ENCODE measurements at regions not wholly inside any gene's neighbourhood (a gene's known extent, or its start where the extent isn't known, plus 50 kb on each side); places are given as distances from the start of the nearest gene placed in this dataset.

GRCh38 chr6:97456070-97456469 lies 173.1 kb upstream of the MMS22L start:
- Histone ChIP-seq H3K4me3 (no peak overlapping the region), H3K27ac (no peak overlapping the region), H3K9me3 (no peaks in the 10 kb centered on the region), H3K27me3 (no peaks in the 10 kb centered on the region), H3K36me3 (no peaks in the 10 kb centered on the region), H3K4me1 (no peaks in the 10 kb centered on the region)
- no peak for DNase-seq
- TF ChIP-seq CTCF (IDR thresholded peaks at IDR 0.05) (no peak), POLR2A (IDR thresholded peaks at IDR 0.05) (no peak)

- no peak overlapping the region for H3K27ac ChIP-seq
- DNase-seq = no peak
- H3K36me3 ChIP-seq = no peaks in the 10 kb centered on the region
- H3K4me3 ChIP-seq = no peak overlapping the region
- no peaks in the 10 kb centered on the region for H3K27me3 ChIP-seq
- no peaks in the 10 kb centered on the region for H3K4me1 ChIP-seq
- no peaks in the 10 kb centered on the region for H3K9me3 ChIP-seq
- TF ChIP-seq CTCF (IDR thresholded peaks at IDR 0.05) (no peak), POLR2A (IDR thresholded peaks at IDR 0.05) (no peak)
Observed at GRCh38 chr6:97459535-97459934, 176.5 kb upstream of the MMS22L start.

- TF ChIP-seq POLR2A (IDR thresholded peaks at IDR 0.05) (no peak), CTCF (IDR thresholded peaks at IDR 0.05) (no peak)
- Histone ChIP-seq H3K27ac (no peak overlapping the region), H3K36me3 (no peaks in the 10 kb centered on the region), H3K27me3 (no peaks in the 10 kb centered on the region), H3K4me3 (no peak overlapping the region), H3K9me3 (no peaks in the 10 kb centered on the region), H3K4me1 (no peaks in the 10 kb centered on the region)
- no peak for DNase-seq
Observed at GRCh38 chr6:97459986-97460385, 177.0 kb upstream of the MMS22L start.

GRCh38 chr6:97460394-97461080 lies 177.5 kb upstream of the MMS22L start:
- no peak overlapping the region for H3K4me3 ChIP-seq
- H3K9me3 ChIP-seq = no peaks in the 10 kb centered on the region
- no peaks in the 10 kb centered on the region for H3K27me3 ChIP-seq
- DNase-seq = no peak
- no peak overlapping the region for H3K27ac ChIP-seq
- no peaks in the 10 kb centered on the region for H3K4me1 ChIP-seq
- TF ChIP-seq CTCF (IDR thresholded peaks at IDR 0.05) (no peak), POLR2A (IDR thresholded peaks at IDR 0.05) (no peak)
- no peaks in the 10 kb centered on the region for H3K36me3 ChIP-seq

- no peak for DNase-seq
- TF ChIP-seq POLR2A (IDR thresholded peaks at IDR 0.05) = no peak
- TF ChIP-seq CTCF (IDR thresholded peaks at IDR 0.05) = no peak
- Histone ChIP-seq H3K4me3 (no peak overlapping the region), H3K27me3 (no peaks in the 10 kb centered on the region), H3K36me3 (no peaks in the 10 kb centered on the region), H3K27ac (no peak overlapping the region), H3K4me1 (no peaks in the 10 kb centered on the region), H3K9me3 (no peaks in the 10 kb centered on the region)
Observed at GRCh38 chr6:97461218-97461617, 178.2 kb upstream of the MMS22L start.

- Histone ChIP-seq H3K4me3 (no peak overlapping the region), H3K9me3 (no peaks in the 10 kb centered on the region), H3K27ac (no peak overlapping the region), H3K27me3 (no peaks in the 10 kb centered on the region), H3K4me1 (no peaks in the 10 kb centered on the region), H3K36me3 (no peaks in the 10 kb centered on the region)
- TF ChIP-seq CTCF (IDR thresholded peaks at IDR 0.05) = no peak
- TF ChIP-seq POLR2A (IDR thresholded peaks at IDR 0.05) = no peak
- DNase-seq = no peak
Observed at GRCh38 chr6:97462031-97462430, 179.0 kb upstream of the MMS22L start.
